NCI-H2029 (cell line): ENCODE measurements at regions not wholly inside any gene's neighbourhood (a gene's known extent, or its start where the extent isn't known, plus 50 kb on each side); places are given as distances from the start of the nearest gene placed in this dataset.

Source experiments
- DNase-seq: peaks from one replicate; lab custom pipeline; 2025; lab: John Stamatoyannopoulos, UW

DNA sequence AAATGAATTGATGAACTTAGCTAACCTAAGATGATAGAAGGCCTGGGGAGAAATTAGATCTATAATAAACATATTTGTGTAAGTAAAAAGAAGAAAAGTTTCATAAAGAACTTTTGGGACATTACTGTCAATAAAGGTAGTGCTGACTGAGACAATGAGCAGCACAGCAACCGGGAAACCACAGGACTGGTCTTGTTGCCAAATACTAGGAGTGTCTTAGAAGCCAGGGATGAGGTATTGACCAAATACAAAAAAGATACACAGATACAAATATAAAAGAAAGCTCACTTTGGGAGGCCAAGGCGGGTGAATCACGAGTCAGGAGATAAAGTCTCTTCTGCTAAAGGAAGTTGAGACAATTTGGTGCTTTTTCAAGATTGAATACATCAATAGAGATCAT lies 362.4 kb upstream of the ZNF385D start:
- no peak for DNase-seq

GRCh38 chr3:22115581-22115980 lies 364.6 kb upstream of the ZNF385D start:
- no peak for DNase-seq

DNA sequence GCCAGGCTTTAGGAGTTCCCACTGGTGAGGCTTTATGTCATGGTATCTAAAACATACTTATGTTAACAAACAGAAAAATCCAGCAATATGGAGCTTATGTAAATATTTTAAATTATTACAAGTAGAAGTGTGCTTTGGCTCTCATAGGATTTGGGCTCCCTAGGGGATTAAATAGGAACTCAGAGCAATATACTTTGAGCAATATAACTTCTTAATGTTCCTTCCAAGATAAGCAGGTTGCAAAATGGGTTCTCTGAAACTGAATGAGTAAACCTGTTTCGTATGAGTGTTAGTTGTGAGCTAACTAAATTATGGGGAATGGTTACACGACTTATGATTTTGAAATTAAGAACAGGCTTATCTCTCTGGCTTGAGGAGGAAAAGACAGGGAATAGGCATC lies 366.1 kb upstream of the ZNF385D start:
- DNase-seq = no peak

DNA sequence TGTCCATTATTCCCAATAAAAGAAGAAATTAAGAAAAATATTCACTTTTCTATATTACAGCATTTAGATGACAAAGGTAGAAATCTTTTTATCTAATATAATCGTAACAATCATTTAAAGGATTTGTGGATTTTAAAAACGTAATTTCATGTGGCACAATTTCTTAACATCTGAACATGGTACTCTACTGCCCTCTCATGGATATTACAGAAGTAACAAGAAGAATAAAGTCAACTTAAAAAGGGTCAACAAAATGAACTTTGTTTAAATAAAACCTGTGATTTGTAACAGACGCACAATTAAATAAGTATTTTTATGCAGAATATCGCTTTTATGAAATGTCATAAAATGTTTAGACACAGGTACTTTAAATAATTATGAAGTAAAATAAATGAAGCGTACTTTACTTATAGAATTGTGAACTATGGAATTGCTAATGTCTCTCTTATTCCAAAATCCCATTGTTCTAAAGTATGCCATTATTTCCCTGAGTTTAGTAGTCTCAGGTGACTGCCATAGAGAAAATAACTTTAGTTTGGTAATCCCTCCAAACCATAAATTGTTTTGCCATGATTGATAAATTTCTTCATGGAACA lies 366.8 kb upstream of the ZNF385D start:
- DNase-seq = peak; percentile 14

DNA sequence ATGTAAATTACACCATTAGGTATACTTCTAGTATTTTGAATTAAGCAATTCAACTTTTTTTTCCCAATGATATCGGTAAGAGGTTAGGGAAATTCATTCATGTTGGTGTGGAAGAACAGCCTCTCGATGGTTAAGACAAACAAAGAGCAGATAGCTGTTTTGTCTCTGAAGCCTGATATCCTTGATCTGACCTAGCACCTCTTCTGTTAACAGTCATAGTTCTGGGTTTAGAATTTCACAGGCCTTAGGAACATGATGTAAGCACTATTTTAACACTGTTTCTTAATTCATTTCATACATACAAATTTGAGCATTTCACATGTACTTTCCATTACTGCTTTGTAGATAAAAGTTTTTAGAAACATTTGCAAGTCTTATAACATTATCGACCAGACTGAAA lies 367.5 kb upstream of the ZNF385D start:
- DNase-seq = no peak

- DNase-seq = no peak
Observed at GRCh38 chr3:22121068-22121701, 370.2 kb upstream of the ZNF385D start.

GRCh38 chr3:22122567-22122966 lies 371.6 kb upstream of the ZNF385D start:
- DNase-seq = no peak

DNA sequence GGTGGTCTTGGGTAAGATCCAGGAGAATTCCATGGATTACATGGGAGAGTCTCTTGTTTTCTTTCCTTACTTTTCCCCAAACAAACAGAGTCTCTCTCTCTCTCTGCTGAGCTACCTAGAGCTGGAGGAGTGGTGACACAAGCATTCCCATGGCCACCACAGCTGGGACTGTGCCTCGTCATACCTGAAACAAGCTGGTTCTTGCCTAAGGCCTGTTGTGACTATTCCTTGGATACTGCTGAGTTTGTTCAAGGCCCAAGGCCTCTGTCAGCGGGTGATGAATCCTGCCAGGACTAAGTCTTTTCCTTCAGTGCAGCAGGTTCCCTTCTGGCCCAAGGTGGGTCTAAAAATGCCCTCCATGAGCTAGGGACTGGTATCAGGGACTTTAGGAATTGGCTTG lies 378.1 kb upstream of the ZNF385D start:
- DNase-seq = no peak

GRCh38 chr3:22141769-22142168 lies 390.8 kb upstream of the ZNF385D start:
- no peak for DNase-seq

DNA sequence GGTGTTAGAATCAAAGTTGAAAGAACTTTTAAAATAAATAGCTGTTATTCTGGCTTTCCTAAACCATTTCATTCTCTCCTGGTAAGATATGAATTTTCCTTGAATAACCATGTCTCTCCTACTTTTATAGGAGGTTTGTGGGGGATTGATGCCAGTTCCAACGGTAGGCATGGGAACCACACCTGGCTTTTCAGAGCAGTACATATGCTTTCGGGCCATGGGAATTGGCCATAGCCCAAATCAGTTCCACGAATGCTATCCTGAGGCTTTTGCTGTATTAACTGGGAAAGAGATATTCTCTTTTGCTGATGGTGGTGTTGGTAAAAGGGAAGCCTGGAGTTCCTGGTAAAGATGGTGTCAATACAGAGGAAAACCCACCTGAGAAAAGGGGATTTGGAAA lies 396.2 kb upstream of the ZNF385D start:
- no peak for DNase-seq

GRCh38 chr3:22156868-22157267 lies 405.9 kb upstream of the ZNF385D start:
- DNase-seq = no peak

GRCh38 chr3:22157848-22158247 lies 406.8 kb upstream of the ZNF385D start:
- no peak for DNase-seq

DNA sequence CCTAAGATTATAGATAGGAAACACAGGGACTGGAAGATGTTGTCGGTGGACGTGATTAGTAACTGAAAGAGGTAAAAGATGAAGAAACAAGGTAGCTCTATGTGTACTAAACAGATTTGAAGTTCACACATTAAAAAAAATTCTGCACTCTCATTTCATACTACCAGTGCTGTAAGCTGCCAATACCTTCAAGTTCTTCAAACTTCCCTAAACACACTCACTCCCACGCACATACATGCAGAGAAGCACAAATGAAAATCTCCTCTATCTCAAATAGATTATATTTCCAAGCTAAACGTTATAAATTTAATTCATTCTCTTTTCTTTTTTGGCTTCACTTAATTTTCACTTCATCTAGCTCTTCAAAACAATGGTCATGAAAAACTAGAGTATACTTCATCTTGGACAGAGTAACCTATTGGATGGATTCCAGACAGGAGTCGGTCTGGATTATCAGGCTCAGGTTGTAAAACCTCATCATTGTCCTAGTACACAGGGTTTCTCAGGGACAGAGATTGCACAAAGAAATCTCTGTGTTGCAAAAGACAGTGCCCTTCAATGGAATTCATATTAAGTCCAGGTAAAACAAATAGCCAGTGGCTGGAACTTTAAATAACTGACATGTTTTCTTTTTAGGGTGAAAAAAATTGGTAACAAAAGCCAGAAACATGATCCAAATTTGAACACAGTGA lies 408.1 kb upstream of the ZNF385D start:
- DNase-seq = no peak

DNA sequence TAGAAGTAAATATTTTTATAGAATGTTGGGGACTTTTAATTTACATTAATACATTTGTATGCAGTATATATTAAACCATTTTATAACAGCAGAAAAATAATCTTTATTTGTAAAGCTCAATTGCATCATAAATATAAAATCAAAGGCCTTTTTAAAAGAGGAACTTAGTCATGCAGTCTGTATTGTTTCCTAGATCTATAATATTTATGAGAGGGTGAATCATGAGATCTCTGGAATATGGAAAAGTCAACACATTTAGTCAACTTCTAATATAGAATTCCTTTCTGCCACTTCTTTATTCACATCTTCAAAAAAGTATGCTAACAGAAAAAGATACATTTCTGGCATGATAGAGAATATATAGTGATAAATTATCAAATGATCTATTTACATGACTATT lies 410.3 kb upstream of the ZNF385D start:
- DNase-seq = no peak

DNA sequence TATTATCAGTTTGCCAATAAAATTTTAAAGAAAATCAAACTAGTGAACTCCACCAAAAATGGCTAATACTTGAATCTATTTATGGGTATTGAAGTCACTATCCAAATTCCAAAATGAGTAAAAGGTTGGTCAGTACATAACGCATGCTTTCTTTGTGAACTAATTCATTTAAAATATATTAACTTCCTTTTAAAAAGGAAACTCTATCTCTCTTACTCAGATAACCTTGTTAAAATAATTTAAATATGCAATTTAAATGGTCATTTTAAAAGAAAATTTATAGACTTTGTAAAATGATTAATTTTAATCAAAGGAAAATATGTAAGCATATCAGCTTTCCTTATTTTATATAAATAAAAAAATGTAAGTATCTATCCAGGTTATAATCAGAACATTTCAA lies 419.4 kb upstream of the ZNF385D start:
- DNase-seq = no peak

- DNase-seq = no peak
Observed at GRCh38 chr3:22172964-22173363, 422.0 kb upstream of the ZNF385D start.

DNA sequence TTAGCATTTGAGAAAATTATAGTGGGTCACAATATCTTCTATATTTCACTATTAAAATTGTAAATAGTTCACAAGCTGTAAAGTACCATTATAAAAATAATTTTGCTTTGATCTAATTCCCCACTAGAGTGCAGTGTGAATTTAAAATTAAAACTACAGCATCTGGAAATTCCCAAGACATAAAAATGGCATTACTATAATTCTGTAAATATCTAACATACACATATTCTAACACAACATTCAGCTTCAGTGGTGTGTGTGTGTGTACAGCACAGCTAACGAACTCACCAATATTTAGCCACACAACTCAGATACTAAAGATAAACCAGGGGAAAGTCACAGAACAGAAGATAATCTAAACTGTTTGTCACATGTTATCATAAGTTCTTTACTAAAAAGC lies 424.9 kb upstream of the ZNF385D start:
- no peak for DNase-seq

DNA sequence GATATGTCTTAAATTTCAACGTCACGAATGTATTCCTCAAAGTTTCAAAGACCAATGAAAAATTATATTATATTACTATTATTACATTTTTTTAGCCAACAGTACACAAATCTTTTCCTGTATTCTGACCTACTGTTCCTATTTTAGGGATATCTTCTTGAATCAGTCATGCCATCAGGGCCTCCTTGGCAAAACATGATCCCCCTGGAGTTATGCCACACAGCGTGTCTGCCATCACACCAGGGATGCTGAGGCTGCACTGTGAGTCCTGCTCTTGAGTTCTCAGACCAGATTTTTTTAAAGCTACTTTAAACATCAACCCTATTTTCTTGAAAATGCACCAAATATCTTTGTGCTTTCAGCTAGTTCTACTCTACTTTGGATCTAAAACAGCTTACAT lies 425.9 kb upstream of the ZNF385D start:
- DNase-seq = no peak

DNA sequence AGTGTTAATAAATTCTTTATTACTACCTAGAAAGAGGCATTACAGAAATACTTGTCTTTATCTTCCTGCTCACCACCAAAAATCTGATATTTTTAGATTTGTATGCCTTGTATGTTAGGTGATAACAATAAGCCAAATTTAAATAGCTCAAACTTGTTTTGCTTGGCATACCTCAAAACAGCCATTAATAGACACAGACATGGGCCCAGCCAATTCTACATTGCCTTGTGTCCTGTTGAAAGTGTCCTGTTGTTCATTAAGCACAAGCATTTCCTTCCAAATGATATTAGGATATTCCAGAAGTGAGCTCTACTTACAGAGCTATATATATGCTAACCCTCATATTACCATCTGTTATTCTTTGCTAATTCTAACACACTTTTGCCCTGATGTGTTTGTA lies 438.6 kb upstream of the ZNF385D start:
- no peak for DNase-seq

GRCh38 chr3:22199095-22199494 lies 448.1 kb upstream of the ZNF385D start:
- DNase-seq = no peak

DNA sequence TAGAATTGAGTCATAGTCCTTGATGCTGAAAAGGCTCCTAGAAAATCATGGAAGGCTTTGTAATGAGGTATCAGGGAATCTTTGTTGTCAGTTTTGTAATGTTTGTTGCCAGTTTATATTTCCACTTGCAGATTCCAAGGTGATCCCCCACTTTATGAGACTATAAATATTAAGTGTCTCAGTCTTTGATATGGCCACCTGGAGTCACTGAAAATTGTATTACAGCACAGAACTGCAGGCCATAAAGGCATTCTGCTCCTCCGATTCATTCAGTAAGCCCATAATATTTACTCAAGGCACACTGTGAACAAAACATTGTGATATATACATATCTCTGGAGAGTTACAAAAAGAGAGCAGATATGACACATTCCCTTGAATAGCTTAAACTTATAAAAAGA lies 457.8 kb upstream of the ZNF385D start:
- DNase-seq = no peak

DNA sequence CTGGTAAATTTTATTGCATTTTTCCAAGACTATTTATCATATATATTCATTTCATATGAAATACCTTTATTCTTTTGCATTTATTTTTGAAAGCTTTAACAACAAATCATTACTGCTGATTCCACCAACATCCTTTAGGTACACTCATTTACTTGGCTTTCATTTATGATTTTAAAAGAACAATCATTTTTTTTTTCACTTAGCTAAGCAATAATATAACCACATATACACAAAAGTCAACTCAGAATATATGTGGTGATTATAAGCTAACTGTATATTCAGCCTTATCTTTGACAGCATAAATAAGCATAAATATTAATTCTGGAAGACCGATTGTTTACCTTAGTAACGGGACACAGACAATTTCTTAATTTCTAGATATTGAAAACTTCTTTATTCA lies 458.6 kb upstream of the ZNF385D start:
- no peak for DNase-seq

DNA sequence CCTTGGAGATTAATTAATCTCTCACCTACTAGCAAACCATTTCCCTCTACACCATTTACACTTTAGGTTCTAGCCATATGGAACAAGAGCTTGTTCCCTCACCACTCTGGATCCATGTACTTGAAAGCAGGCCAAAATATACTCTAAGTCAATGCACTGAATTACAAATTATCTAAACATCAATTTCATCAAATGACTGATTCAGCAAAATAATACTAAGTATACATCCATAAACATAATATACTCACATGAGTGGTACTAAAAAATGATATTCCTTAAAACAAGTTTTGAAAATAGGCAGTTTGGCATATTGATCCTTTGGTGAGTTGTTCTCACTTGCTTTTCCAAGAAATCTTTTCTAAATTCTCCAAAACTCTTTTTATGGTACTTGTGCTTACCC lies 459.7 kb upstream of the ZNF385D start:
- DNase-seq = no peak

DNA sequence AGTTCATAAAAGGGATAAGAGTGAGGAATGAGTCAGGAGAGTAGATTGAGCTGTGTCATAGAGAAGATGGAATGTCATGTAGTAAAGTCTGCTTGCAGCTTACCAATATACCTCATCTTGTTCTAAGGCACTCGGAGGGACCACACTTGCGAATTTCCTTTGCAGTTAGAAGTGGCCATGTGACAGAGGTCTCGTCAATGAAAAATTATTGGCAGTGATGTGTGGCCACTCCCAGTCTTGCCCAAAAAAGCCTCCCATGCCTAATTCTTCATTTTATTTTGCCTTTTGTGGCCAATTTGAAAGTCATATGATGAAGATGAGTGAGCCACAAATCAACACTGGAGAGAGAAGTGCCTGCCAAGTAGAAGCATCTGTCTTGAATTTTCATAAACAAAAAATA lies 465.6 kb upstream of the ZNF385D start:
- DNase-seq = no peak
